Activated gamma-delta T cell treated with Interleukin-2 at 50 U/mL for 16 hours (primary cell): ENCODE measurements at regions not wholly inside any gene's neighbourhood (a gene's known extent, or its start where the extent isn't known, plus 50 kb on each side); places are given as distances from the start of the nearest gene placed in this dataset.

ENCODE experiments used
- DNase-seq: peaks from one replicate; pipeline ENCODE4 v3.0.0-alpha.2; 2020

DNA sequence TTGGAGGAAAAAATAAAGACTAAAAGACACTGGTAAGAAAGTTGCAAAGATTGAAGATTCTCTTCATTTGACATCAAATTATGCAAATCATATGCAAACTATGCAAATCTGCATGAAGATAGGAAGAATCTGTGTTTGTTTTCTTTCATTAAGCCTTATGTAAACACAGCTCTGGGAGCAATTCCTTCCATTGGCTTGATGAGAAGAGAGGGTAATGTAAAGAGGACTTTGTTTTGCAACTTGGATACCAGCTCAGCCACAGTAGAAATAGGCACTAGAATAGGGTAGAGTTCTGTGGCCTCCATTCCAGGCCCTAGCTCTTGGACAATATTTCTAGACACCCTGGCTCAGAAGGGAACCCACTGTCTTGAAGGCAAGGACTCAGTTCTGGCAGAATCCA is 388.4 kb upstream of the RASGEF1B start:
- DNase-seq, result no peak

DNA sequence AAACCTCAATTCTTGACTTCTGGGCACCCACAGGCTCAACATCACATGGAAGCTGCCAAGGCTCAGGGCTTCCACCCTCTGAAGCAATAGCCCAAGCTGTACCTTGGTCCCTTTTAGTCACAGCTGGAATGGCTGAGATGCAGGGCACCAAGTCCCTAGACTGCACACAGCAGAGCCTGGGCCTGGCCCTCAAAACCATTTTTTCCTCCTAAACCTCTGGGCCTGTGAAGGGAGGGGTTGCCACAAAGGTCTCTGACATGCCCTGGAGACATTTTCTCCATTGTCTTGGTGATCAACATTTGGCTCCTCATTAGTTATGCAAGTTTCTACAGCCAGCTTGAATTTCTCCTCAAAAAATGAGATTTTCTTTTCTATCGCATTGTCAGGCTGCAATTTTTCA is 382.7 kb upstream of the RASGEF1B start:
- DNase-seq, result no peak

GRCh38 chr4:81852031-81852715 is 380.5 kb upstream of the RASGEF1B start:
- DNase-seq, result no peak

DNA sequence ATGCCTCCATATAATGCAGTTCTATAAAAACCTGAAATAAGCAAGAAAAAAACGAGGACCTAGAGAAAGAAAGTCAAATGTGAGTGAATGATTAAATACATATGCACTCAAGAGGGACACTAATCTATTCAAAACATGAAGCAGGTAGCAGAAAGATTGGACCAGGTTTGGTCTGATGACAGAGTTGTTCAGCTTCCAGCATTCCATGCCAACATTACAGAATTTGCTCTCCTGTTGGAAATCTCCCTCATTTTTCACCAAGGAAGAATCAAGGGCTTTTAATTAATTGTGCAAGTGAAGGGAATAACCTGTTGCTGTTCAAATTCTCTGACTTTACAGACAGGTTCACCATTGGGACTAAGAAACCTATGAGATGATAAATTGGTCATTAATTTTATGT is 379.0 kb upstream of the RASGEF1B start:
- no peak for DNase-seq

DNA sequence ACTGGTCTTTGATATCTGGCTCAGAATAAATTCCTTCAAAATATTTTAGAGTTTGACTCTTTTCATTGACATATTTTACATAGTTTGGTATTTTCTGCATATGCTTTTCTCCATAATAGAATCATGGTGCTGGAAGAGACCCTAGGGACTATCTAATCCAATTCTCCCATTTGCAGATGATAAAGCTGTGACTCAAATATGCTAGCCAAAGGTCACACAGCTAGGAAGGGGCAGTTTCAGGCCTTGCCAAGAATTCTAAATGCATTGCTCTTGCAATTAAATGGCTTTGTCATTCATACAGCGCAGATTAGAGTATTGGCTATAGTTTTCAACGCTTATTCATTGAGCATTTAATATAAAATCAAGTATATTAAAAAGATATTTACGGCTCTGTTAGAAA is 374.1 kb upstream of the RASGEF1B start:
- DNase-seq, result no peak

GRCh38 chr4:81845273-81845672 is 373.6 kb upstream of the RASGEF1B start:
- DNase-seq, result no peak

DNA sequence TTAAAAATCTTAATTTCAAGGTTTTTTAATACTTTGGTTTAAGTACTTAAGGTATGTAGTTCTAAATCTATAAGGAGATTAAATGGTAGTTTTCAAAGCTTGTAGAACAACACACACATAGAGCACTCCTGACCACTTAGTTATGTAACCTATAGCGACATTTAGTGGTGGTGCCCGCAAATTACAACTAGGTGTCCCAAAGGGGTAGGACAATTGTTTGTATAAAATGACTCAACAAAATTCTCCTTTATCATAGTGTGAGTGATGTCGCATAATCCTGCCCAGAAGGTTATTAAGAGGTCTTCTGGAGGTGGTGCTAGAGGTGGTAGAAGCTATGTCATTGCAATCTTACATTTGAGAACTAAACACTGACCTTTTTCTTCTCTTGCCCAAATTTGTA is 373.0 kb upstream of the RASGEF1B start:
- peak; percentile 69 for DNase-seq

GRCh38 chr4:81839347-81840042 is 367.8 kb upstream of the RASGEF1B start:
- no peak for DNase-seq

GRCh38 chr4:81838586-81838985 is 366.9 kb upstream of the RASGEF1B start:
- no peak for DNase-seq

- no peak for DNase-seq
Measured at GRCh38 chr4:81836716-81837115, 365.0 kb upstream of the RASGEF1B start.

GRCh38 chr4:81833576-81833975 is 361.9 kb upstream of the RASGEF1B start:
- no peak for DNase-seq

- no peak for DNase-seq
Measured at GRCh38 chr4:81828991-81829390, 357.3 kb upstream of the RASGEF1B start.

GRCh38 chr4:81827577-81828202 is 356.0 kb upstream of the RASGEF1B start:
- DNase-seq, result no peak

GRCh38 chr4:81826817-81827424 is 355.2 kb upstream of the RASGEF1B start:
- DNase-seq, result no peak

- DNase-seq, result no peak
Measured at GRCh38 chr4:81826335-81826734, 354.6 kb upstream of the RASGEF1B start.

DNA sequence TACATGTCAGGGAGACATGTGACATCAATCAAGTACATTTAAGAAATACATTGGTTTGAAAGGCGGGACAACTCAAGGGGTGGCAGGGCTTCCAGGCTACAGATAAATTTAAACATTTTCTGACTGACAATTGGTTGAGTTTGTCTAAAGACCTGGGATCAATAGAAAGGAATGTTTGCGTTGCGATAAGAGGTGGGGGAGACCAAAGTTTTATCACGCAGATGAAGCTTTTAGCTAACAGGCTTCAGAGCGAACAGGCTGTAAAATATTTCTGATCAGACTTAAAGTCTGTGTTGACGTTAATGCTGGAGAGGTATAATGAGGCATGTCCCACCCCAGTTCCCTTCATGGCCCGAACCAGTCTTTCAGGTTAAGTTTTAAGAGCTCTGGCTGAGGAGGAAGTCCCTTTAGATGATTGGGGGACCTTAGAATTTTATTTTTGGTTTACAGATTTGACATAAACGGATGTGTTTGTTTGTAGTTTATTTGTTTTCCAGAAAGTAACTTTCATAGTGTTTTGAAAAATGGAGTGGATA is 346.7 kb upstream of the RASGEF1B start:
- no peak for DNase-seq

DNA sequence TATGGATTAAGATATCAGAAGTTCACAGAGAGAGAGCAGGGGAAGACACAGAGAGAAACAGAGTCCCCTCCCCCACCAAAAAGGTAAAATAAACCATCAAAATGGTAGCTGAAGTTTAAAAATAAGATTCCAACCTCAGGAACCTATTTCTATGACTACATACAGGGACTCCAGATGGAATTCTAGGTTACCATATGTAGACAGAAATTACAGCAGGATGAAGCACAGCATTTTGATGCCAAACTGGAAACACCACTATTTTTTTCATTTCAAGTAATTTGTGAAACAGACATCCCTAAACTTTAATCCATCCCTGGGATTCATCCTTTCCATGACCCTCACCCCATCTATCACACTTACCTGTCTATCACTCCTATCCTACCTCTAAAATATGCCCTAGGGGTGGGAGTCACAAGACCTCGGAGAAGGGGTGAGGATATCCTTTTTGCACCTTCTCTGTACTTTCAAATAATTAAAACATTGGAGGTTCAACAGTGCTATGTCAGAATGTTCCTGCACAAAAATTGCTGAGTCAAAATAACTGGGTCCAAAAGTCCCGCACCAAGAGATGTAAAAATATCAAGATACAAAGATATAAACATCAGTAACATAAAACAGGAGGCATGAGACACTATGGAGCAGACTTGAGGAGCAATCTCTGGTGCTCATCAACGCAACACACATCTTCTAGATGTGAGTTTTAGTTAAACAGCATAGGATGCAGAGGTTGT is 344.5 kb upstream of the RASGEF1B start:
- no peak for DNase-seq

- DNase-seq, result no peak
Measured at GRCh38 chr4:81814987-81815541, 343.4 kb upstream of the RASGEF1B start.

DNA sequence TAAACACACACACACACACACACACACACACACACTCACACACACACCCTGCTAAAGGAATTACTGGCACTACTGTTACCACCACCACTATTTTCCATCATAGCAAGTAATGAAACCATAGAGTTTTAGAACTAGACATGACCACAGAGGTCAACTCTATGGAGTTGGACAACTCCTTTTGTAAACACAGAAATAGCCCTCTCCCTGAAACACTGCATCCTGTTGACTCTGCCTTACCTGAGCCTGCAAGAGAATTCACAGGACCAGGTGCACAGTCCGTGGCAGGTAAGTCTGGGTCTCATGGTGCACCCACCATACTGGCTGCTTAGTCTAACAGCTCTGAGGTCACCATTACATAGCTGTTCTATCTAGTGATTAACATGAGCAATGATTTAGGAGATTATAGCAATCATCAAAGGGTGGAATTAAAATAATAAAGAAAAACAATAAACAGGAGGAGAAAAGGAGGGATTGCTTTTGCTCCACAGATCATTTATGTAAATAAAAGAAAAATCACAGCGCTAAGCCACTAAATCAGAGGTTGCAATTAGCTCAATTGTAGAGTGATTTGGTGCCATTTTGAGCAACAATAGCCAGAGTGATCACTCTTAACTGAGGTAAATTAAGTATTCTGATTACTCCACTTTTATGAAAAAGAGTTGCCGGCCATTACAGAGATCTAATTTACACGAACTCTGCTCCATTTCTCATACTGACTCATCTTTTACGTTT is 340.0 kb upstream of the RASGEF1B start:
- DNase-seq, result no peak

DNA sequence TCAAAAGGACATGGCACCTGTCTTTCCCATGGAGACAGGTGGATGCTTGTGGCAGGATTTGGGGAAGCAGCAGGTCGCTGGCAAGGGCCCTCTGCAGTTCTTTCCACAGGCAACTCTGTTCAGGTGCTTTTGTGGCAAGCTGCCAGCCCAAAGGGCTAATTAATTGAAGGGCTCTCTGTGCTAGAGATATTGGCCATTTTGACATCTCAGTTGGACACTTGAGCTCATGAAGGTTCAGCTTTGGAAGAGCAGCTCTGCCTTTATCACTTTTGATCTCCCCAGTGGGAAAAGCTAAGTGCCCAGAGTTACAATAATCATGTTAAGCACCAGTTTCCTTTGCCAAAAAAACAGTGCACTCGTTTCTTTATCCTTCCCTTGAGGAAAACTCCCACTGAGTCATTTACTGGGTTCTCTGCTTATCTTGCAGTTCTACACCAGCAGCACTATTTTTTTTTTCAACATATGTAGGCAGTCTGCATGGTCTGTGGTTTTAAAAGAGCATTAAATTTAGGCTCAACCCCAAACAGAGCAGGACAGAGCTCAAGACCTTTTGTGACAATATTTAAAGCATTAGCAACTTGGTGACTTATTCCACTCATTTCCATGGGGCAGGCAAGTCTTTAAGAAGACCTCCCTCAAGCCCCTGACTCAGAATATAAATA is 336.4 kb upstream of the RASGEF1B start:
- DNase-seq, result no peak

- no peak for DNase-seq
Measured at GRCh38 chr4:81807386-81807785, 335.7 kb upstream of the RASGEF1B start.
